Common myeloid progenitor, CD34-positive (primary cell): ENCODE measurements at regions not wholly inside any gene's neighbourhood (a gene's known extent, or its start where the extent isn't known, plus 50 kb on each side); places are given as distances from the start of the nearest gene placed in this dataset.

Experiments used
- CTCF ChIA-PET: fragments of 350-600 bp; sonication (Branson Sonifier 250); formaldehyde crosslinking; loops from one replicate; lab custom pipeline; 2021; ENCODE audit warnings: antibody characterized with exemption; lab: Charles Lee
- POLR2A ChIA-PET: fragments of 350-600 bp; sonication (Branson Sonifier 250); formaldehyde crosslinking; loops from one replicate; lab custom pipeline; 2021; ENCODE audit warnings: antibody characterized with exemption; lab: Charles Lee
- DNase-seq, 3 donors: peaks; one replicate each; pipeline versions ENCODE4 v3.0.0 to v3.0.0-alpha.2; 2013
- H3K27ac ChIP-seq, 2 experiments: 1 replicate in 1 of 2; 2 replicates in 1 of 2; pipeline ENCODE4 v1.7.0; 2013; ENCODE audit warnings: inconsistent platforms in 2 of 2, low read length in 2 of 2, mild to moderate bottlenecking in 2 of 2, low read depth in 1 of 2, moderate library complexity in 1 of 2; ENCODE audit not compliant: severe bottlenecking in 2 of 2, insufficient read depth in 1 of 2, poor library complexity in 1 of 2
- H3K27me3 ChIP-seq, 5 experiments: replicated peaks in 2 of 5; 1 replicate in 3 of 5; 2 replicates in 2 of 5; pipeline versions ENCODE4 v1.6.1 to v1.7.0; 2013; ENCODE audit warnings: low read length in 4 of 5, mild to moderate bottlenecking in 2 of 5, moderate library complexity in 2 of 5, inconsistent platforms in 1 of 5; ENCODE audit not compliant: insufficient read depth in 5 of 5, control insufficient read depth in 4 of 5
- H3K36me3 ChIP-seq, 4 experiments: 1 replicate in 2 of 4; 2 replicates in 2 of 4; pipeline versions ENCODE4 v1.6.1 to v1.7.0; 2013; ENCODE audit warnings: low read length in 3 of 4, control low read depth in 1 of 4, mild to moderate bottlenecking in 1 of 4; ENCODE audit not compliant: control insufficient read depth in 4 of 4, insufficient read depth in 4 of 4
- H3K4me1 ChIP-seq, 4 experiments: 1 replicate in 3 of 4; 2 replicates in 1 of 4; pipeline versions ENCODE4 v1.6.1 to v1.7.1; 2013; ENCODE audit warnings: low read length in 3 of 4, mild to moderate bottlenecking in 3 of 4, control low read depth in 1 of 4, inconsistent platforms in 1 of 4, moderate library complexity in 1 of 4; ENCODE audit not compliant: control insufficient read depth in 4 of 4, insufficient read depth in 4 of 4; ENCODE audit errors: control extremely low read depth in 1 of 4
- H3K4me3 ChIP-seq, 7 experiments: 1 replicate in 4 of 7; 2 replicates in 3 of 7; pipeline versions ENCODE4 v1.5.1 to v1.7.0; 2013; ENCODE audit warnings: mild to moderate bottlenecking in 7 of 7, low read length in 6 of 7, moderate library complexity in 6 of 7, inconsistent platforms in 2 of 7, low read depth in 2 of 7, control low read depth in 1 of 7; ENCODE audit not compliant: insufficient read depth in 4 of 7, control insufficient read depth in 1 of 7; ENCODE audit errors: extremely low read depth in 1 of 7
- H3K9me3 ChIP-seq, 5 experiments: 1 replicate in 4 of 5; 2 replicates in 1 of 5; pipeline versions ENCODE4 v1.6.1 to v1.7.1; 2013; ENCODE audit warnings: low read length in 4 of 5, mild to moderate bottlenecking in 2 of 5, inconsistent platforms in 1 of 5, low read depth in 1 of 5, moderate library complexity in 1 of 5; ENCODE audit not compliant: control insufficient read depth in 4 of 5, insufficient read depth in 2 of 5; ENCODE audit errors: control extremely low read depth in 1 of 5
- WGBS: methylation state at CpG from one replicate; pipeline ENCODE4 v1.1.5; 2013; ENCODE audit not compliant: insufficient coverage; 5-methylcytosine and 5-hydroxymethylcytosine counted together

GRCh38 chr2:43105586-43106558 is 120.5 kb downstream of the ZFP36L2 start:
- peak; percentile 80 to 93 (median 93) for DNase-seq
- CTCF ChIA-PET, result interaction anchor here (0.7 to 2.3 kb wide), 13 partner anchors 11 to 248 kb away, joined by 3 to 6 read pairs (median 4); no protein-coding TSS in a partner anchor
- 8% methylated on average over 2 of the region's 4 CpGs for WGBS
- POLR2A ChIA-PET, result interaction anchor here (0.6 to 1.3 kb wide), 4 partner anchors 26 to 95 kb away, joined by 3 to 4 read pairs (median 3); no protein-coding TSS in a partner anchor
- no peaks in the 10 kb centered on the region for H3K9me3 ChIP-seq
- peaks cover 17 to 63% (median 45%) of the 10 kb centered on the region in 4 experiments for H3K4me1 ChIP-seq
- H3K4me3 ChIP-seq, result peak overlapping the region in 2 of 7 experiments; percentile 16 to 27
- no peaks in the 10 kb centered on the region for H3K27me3 ChIP-seq
- peak overlapping the region in 1 of 2 experiments; percentile 56 for H3K27ac ChIP-seq
- H3K36me3 ChIP-seq, result no peaks in the 10 kb centered on the region

GRCh38 chr2:43104763-43105162 is 121.6 kb downstream of the ZFP36L2 start:
- H3K9me3 ChIP-seq, result no peaks in the 10 kb centered on the region
- no peaks in the 10 kb centered on the region for H3K27me3 ChIP-seq
- POLR2A ChIA-PET, result no interaction called here
- 88% methylated on average over 1 of the region's 2 CpGs for WGBS
- CTCF ChIA-PET, result interaction anchor here (0.5 to 2.3 kb wide), 7 partner anchors 10 to 79 kb away, joined by 3 to 5 read pairs (median 3); no protein-coding TSS in a partner anchor
- H3K4me1 ChIP-seq, result peaks cover 17 to 54% (median 47%) of the 10 kb centered on the region in 4 experiments
- H3K36me3 ChIP-seq, result no peaks in the 10 kb centered on the region
- H3K4me3 ChIP-seq, result no peak overlapping the region
- H3K27ac ChIP-seq, result no peak overlapping the region
- DNase-seq, result no peak

GRCh38 chr2:43104106-43104505 is 122.3 kb downstream of the ZFP36L2 start:
- H3K27ac ChIP-seq, result no peak overlapping the region
- H3K4me1 ChIP-seq, result peaks cover 17 to 48% (median 42%) of the 10 kb centered on the region in 4 experiments
- POLR2A ChIA-PET, result no interaction called here
- H3K36me3 ChIP-seq, result no peaks in the 10 kb centered on the region
- H3K9me3 ChIP-seq, result no peaks in the 10 kb centered on the region
- H3K4me3 ChIP-seq, result no peak overlapping the region
- CTCF ChIA-PET, result interaction anchor here (0.9 to 1.4 kb wide), 5 partner anchors 10 to 79 kb away, joined by 3 to 4 read pairs (median 3); no protein-coding TSS in a partner anchor
- WGBS, result 95% methylated on average over 6 of the region's 6 CpGs
- no peaks in the 10 kb centered on the region for H3K27me3 ChIP-seq
- no peak for DNase-seq

- Histone ChIP-seq H3K4me3 (no peak overlapping the region), H3K27me3 (no peaks in the 10 kb centered on the region), H3K36me3 (no peaks in the 10 kb centered on the region), H3K4me1 (peaks cover 11 to 40% (median 38%) of the 10 kb centered on the region in 4 experiments), H3K27ac (no peak overlapping the region), H3K9me3 (no peaks in the 10 kb centered on the region)
- ChIA-PET POLR2A (no interaction called here), CTCF (interaction anchor here (1.1 to 1.8 kb wide), 4 partner anchors 22 to 48 kb away, joined by 3 to 5 read pairs (median 4); no protein-coding TSS in a partner anchor)
- no CpG with 5 or more reads among the region's 3 CpGs for WGBS
- DNase-seq, result no peak
Observed at GRCh38 chr2:43103093-43103404, 123.4 kb downstream of the ZFP36L2 start.

GRCh38 chr2:43102366-43103092 is 123.9 kb downstream of the ZFP36L2 start:
- ChIA-PET CTCF (interaction anchor here (0.8 to 1.8 kb wide), 5 partner anchors 22 to 155 kb away, joined by 3 to 5 read pairs (median 4); no protein-coding TSS in a partner anchor), POLR2A (no interaction called here)
- no peaks in the 10 kb centered on the region for H3K27me3 ChIP-seq
- H3K27ac ChIP-seq, result no peak overlapping the region
- H3K36me3 ChIP-seq, result no peaks in the 10 kb centered on the region
- no peak overlapping the region for H3K4me3 ChIP-seq
- DNase-seq, result no peak
- H3K4me1 ChIP-seq, result peaks cover 11 to 40% (median 38%) of the 10 kb centered on the region in 4 experiments
- no peaks in the 10 kb centered on the region for H3K9me3 ChIP-seq
- 96% methylated on average over 5 of the region's 9 CpGs for WGBS

GRCh38 chr2:43101751-43102150 is 124.7 kb downstream of the ZFP36L2 start:
- ChIA-PET POLR2A (no interaction called here), CTCF (interaction anchor here (0.6 to 1.8 kb wide), 8 partner anchors 9 to 154 kb away, joined by 3 to 5 read pairs (median 4); no protein-coding TSS in a partner anchor)
- Histone ChIP-seq H3K4me1 (peaks cover 11 to 34% (median 32%) of the 10 kb centered on the region in 4 experiments), H3K4me3 (no peak overlapping the region), H3K36me3 (no peaks in the 10 kb centered on the region), H3K27me3 (no peaks in the 10 kb centered on the region), H3K9me3 (no peaks in the 10 kb centered on the region), H3K27ac (no peak overlapping the region)
- WGBS, result 95% methylated on average over 7 of the region's 7 CpGs
- no peak for DNase-seq
